Stimulated activated naive B cell treated with anti-CD40 and anti-IgM and Interleukin-4, amounts not matched to agents 10 μg/mL and 1 μg/mL and 100 μg/mL, for 72 hours (primary cell): ENCODE measurements at regions not wholly inside any gene's neighbourhood (a gene's known extent, or its start where the extent isn't known, plus 50 kb on each side); places are given as distances from the start of the nearest gene placed in this dataset.
A peak's percentile ranks its signal among the peaks of the same experiment; 100 is the strongest.
"Not testable (repeated sequence)": the region's sequence is repeated elsewhere in the genome, so short reads cannot be mapped to it uniquely, and the experiment has no call there.

ENCODE experiments used
- ATAC-seq, 2 donors: fragments of 150-1000 bp; cut with Tn5 transposase; replicated peaks; 2 replicates each; pipeline ENCODE4 v1.10.0; 2021; ENCODE audit warnings: moderate library complexity in 1 of 2
- DNase-seq: peaks from one replicate; pipeline ENCODE4 v3.0.0; 2021
- H3K27ac Mint-ChIP-seq: one replicate; pipeline ENCODE4 v1.8.0; 2022; ENCODE audit warnings: mild to moderate bottlenecking, mixed read lengths
- H3K27me3 Mint-ChIP-seq, 2 donors: one replicate each; pipeline ENCODE4 v1.8.0; 2022; ENCODE audit warnings: mixed read lengths in 2 of 2
- H3K36me3 Mint-ChIP-seq, 2 donors: one replicate each; pipeline ENCODE4 v1.8.0; 2022; ENCODE audit warnings: mixed read lengths in 2 of 2, mild to moderate bottlenecking in 1 of 2
- H3K4me1 Mint-ChIP-seq, 2 donors: one replicate each; pipeline ENCODE4 v1.8.0; 2022; ENCODE audit warnings: mixed read lengths in 2 of 2, mild to moderate bottlenecking in 1 of 2
- H3K4me3 Mint-ChIP-seq, 2 donors: one replicate each; pipeline ENCODE4 v1.8.0; 2022; ENCODE audit warnings: mild to moderate bottlenecking in 2 of 2, mixed read lengths in 2 of 2, moderate library complexity in 1 of 2
- H3K9me3 Mint-ChIP-seq, 2 donors: one replicate each; pipeline ENCODE4 v1.8.0; 2022; ENCODE audit warnings: mixed read lengths in 2 of 2, mild to moderate bottlenecking in 1 of 2

DNA sequence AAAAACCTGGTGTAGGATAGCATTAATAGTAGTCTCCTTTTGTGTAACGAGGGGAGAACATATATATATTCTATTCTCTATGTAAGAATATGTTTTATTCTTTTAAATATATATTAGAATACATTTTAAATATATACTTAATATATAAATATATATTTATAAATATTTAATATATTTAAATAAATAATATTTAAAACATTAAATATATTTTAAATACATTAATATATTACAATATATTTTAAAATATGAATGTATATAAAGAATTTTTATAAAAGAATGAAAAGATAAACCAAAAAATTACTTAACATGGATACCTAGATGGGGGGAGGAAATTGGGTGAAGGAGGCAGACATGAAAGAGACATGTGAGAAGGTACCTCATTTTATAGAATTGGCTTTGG is 53.0 kb upstream of the ZNF831 start:
- no peaks in the 10 kb centered on the region for H3K27me3 Mint-ChIP-seq
- H3K4me3 Mint-ChIP-seq, result no peak overlapping the region
- DNase-seq (no peak), ATAC-seq (no peak)
- H3K27ac Mint-ChIP-seq, result no peak overlapping the region
- no peaks in the 10 kb centered on the region for H3K9me3 Mint-ChIP-seq
- H3K36me3 Mint-ChIP-seq, result no peaks in the 10 kb centered on the region
- H3K4me1 Mint-ChIP-seq, result no peaks in the 10 kb centered on the region

GRCh38 chr20:59105581-59105980 is 58.0 kb upstream of the ZNF831 start:
- no peak for ATAC-seq
- DNase-seq, result no peak
- Mint-ChIP-seq H3K27me3 (peaks cover 0 to 4% of the 10 kb centered on the region in 2 donors), H3K36me3 (no peaks in the 10 kb centered on the region), H3K27ac (no peak overlapping the region), H3K9me3 (peaks cover 0 to 1% of the 10 kb centered on the region in 2 donors), H3K4me3 (no peak overlapping the region), H3K4me1 (peaks cover 9 to 26% of the 10 kb centered on the region in 2 donors)

DNA sequence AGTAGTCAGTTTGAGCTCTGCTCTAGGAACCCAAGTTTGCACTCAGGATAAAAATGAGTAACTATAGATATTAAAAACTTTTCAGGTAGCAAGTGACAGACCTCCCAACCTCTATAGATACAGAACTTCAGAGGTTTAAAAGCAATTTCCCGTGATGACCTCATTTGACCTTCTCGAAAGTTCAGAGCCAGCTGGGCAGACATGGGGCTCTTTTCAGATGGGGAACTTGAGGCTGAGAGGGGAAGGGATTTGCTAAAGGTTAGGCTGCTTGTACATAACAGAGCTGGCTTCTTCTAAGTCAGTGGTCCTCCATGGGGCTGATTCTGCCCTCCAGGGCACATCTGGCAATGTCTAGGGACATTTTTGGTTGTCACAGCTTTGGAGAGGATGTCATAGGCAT is 58.8 kb upstream of the ZNF831 start:
- Mint-ChIP-seq H3K27ac (no peak overlapping the region), H3K4me1 (peaks cover 9 to 26% of the 10 kb centered on the region in 2 donors), H3K9me3 (peaks cover 0 to 1% of the 10 kb centered on the region in 2 donors), H3K27me3 (peaks cover 0 to 4% of the 10 kb centered on the region in 2 donors), H3K4me3 (no peak overlapping the region), H3K36me3 (no peaks in the 10 kb centered on the region)
- DNase-seq, result no peak
- peak; percentile 73 to 76 for ATAC-seq

- Mint-ChIP-seq H3K4me3 (no peak overlapping the region), H3K27me3 (peaks cover 0 to 4% of the 10 kb centered on the region in 2 donors), H3K4me1 (peaks cover 9 to 26% of the 10 kb centered on the region in 2 donors), H3K36me3 (no peaks in the 10 kb centered on the region), H3K27ac (no peak overlapping the region), H3K9me3 (peaks cover 0 to 1% of the 10 kb centered on the region in 2 donors)
- DNase-seq, result no peak
- ATAC-seq, result no peak
Observed at GRCh38 chr20:59103573-59103972, 60.0 kb upstream of the ZNF831 start.

- Mint-ChIP-seq H3K27ac (no peak overlapping the region), H3K4me3 (no peak overlapping the region)
- ATAC-seq, result peak in 1 of 2 donors; percentile 12
Observed at GRCh38 chr20:59102841-59103299, 60.3 kb upstream of the PRELID3B start.

GRCh38 chr20:59101961-59102360 is 59.4 kb upstream of the PRELID3B start:
- ATAC-seq (no peak), DNase-seq (no peak)
- Mint-ChIP-seq H3K27ac (no peak overlapping the region), H3K36me3 (no peaks in the 10 kb centered on the region), H3K4me3 (no peak overlapping the region), H3K4me1 (peaks cover 9 to 26% of the 10 kb centered on the region in 2 donors), H3K27me3 (peaks cover 0 to 4% of the 10 kb centered on the region in 2 donors), H3K9me3 (peaks cover 0 to 1% of the 10 kb centered on the region in 2 donors)

More at GRCh38 chr20:59102841-59103299, 60.3 kb upstream of the PRELID3B start:
- no peak for DNase-seq
- peaks cover 0 to 1% of the 10 kb centered on the region in 2 donors for H3K9me3 Mint-ChIP-seq
- peaks cover 9 to 26% of the 10 kb centered on the region in 2 donors for H3K4me1 Mint-ChIP-seq
- no peaks in the 10 kb centered on the region for H3K36me3 Mint-ChIP-seq
- H3K27me3 Mint-ChIP-seq, result peaks cover 0 to 4% of the 10 kb centered on the region in 2 donors

- H3K4me1 Mint-ChIP-seq, result peaks cover 14 to 31% of the 10 kb centered on the region in 2 donors
- H3K4me3 Mint-ChIP-seq, result not testable (repeated sequence)
Observed at GRCh38 chr20:59099864-59100263, 57.3 kb upstream of the PRELID3B start.

GRCh38 chr20:59095140-59095539 is 52.6 kb upstream of the PRELID3B start:
- Mint-ChIP-seq H3K4me1 (peaks cover 6 to 8% of the 10 kb centered on the region in 2 donors), H3K36me3 (no peaks in the 10 kb centered on the region), H3K9me3 (no peaks in the 10 kb centered on the region), H3K4me3 (no peak overlapping the region), H3K27me3 (no peaks in the 10 kb centered on the region), H3K27ac (no peak overlapping the region)
- DNase-seq (no peak), ATAC-seq (no peak)

More at GRCh38 chr20:59099864-59100263, 57.3 kb upstream of the PRELID3B start:
- not testable (repeated sequence) for ATAC-seq, H3K27me3 Mint-ChIP-seq, DNase-seq, H3K36me3 Mint-ChIP-seq, H3K27ac Mint-ChIP-seq, H3K9me3 Mint-ChIP-seq

DNA sequence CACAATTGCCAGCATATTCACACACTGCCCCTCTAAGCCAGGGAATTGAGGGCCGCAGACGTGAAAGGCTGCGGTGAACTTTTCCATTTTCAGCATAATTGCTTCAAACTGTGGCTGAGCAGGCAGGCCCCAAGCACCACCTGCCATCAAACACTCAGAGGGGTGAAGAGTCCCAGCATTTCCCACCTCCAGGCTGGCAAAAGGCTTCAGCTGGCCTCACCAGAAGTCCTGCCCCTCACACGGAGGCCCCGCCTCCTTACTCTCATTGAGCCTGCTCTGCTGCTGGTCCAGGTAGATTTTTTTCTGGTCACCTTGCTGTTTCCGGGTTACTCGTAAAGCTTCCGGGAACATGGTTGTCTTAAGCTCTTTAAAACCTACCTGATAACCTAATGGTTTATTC is 52.0 kb upstream of the PRELID3B start:
- H3K4me1 Mint-ChIP-seq, result peaks cover 6 to 8% of the 10 kb centered on the region in 2 donors
- H3K9me3 Mint-ChIP-seq, result no peaks in the 10 kb centered on the region
- DNase-seq (no peak), ATAC-seq (no peak)
- no peaks in the 10 kb centered on the region for H3K27me3 Mint-ChIP-seq
- H3K36me3 Mint-ChIP-seq, result no peaks in the 10 kb centered on the region
- H3K4me3 Mint-ChIP-seq, result no peak overlapping the region
- H3K27ac Mint-ChIP-seq, result no peak overlapping the region
